Left hindlimb (tissue), 1 donor: ENCODE measurements at regions not wholly inside any gene's neighbourhood (a gene's known extent, or its start where the extent isn't known, plus 50 kb on each side); places are given as distances from the start of the nearest gene placed in this dataset.
"Not testable (repeated sequence)": the region's sequence is repeated elsewhere in the genome, so short reads cannot be mapped to it uniquely, and the experiment has no call there.

Source experiments
- DNase-seq: peaks from one replicate; pipeline ENCODE4 v3.0.0-alpha.2; 2018

GRCh38 chr16:87194172-87194571, 123.0 kb downstream of the C16orf95 start:
- no peak for DNase-seq

GRCh38 chr16:87195161-87195560, 122.0 kb downstream of the C16orf95 start:
- peak; percentile 3 for DNase-seq

- DNase-seq: peak; percentile 31
Observed at GRCh38 chr16:87196231-87196630, 121.0 kb downstream of the C16orf95 start.

- DNase-seq: no peak
Observed at GRCh38 chr16:87196661-87197060, 120.5 kb downstream of the C16orf95 start.

- DNase-seq: peak; percentile 20
Observed at GRCh38 chr16:87198328-87198832, 118.8 kb downstream of the C16orf95 start.

GRCh38 chr16:87198881-87199280, 118.3 kb downstream of the C16orf95 start:
- peak; percentile 6 for DNase-seq

GRCh38 chr16:87199379-87199778, 117.8 kb downstream of the C16orf95 start:
- no peak for DNase-seq

- DNase-seq: peak; percentile 30
Observed at GRCh38 chr16:87199901-87200300, 117.3 kb downstream of the C16orf95 start.

GRCh38 chr16:87200637-87201036, 116.6 kb downstream of the C16orf95 start:
- DNase-seq: no peak

- no peak for DNase-seq
Observed at GRCh38 chr16:87201052-87201451, 116.1 kb downstream of the C16orf95 start.

- DNase-seq: no peak
Observed at GRCh38 chr16:87201790-87202189, 115.4 kb downstream of the C16orf95 start.

GRCh38 chr16:87202346-87202745, 114.8 kb downstream of the C16orf95 start:
- DNase-seq: peak; percentile 17

- DNase-seq: peak; percentile 73
Observed at GRCh38 chr16:87203060-87203656, 114.0 kb downstream of the C16orf95 start.

GRCh38 chr16:87206646-87207451, 110.3 kb downstream of the C16orf95 start:
- no peak for DNase-seq

GRCh38 chr16:87207509-87207908, 109.7 kb downstream of the C16orf95 start:
- peak; percentile 56 for DNase-seq

- no peak for DNase-seq
Observed at GRCh38 chr16:87207965-87208364, 109.2 kb downstream of the C16orf95 start.

- not testable (repeated sequence) for DNase-seq
Observed at GRCh38 chr16:87208968-87209367, 108.2 kb downstream of the C16orf95 start.

GRCh38 chr16:87209808-87210512, 107.2 kb downstream of the C16orf95 start:
- no peak for DNase-seq

GRCh38 chr16:87210894-87211293, 106.3 kb downstream of the C16orf95 start:
- no peak for DNase-seq

- no peak for DNase-seq
Observed at GRCh38 chr16:87212026-87212425, 105.2 kb downstream of the C16orf95 start.

GRCh38 chr16:87213536-87213935, 103.7 kb downstream of the C16orf95 start:
- DNase-seq: no peak

GRCh38 chr16:87216148-87216840, 100.9 kb downstream of the C16orf95 start:
- DNase-seq: peak; percentile 79

- peak; percentile 81 for DNase-seq
Observed at GRCh38 chr16:87216841-87217275, 100.3 kb downstream of the C16orf95 start.
